KOPT-K1 (cell line): ENCODE measurements at regions not wholly inside any gene's neighbourhood (a gene's known extent, or its start where the extent isn't known, plus 50 kb on each side); places are given as distances from the start of the nearest gene placed in this dataset.

ENCODE experiments used
- H3K27ac ChIP-seq: fragments of 200-600 bp; sonication (generic); 2 replicates; pipeline ENCODE4 v1.5.1; 2016; ENCODE audit warnings: antibody characterized with exemption, mild to moderate bottlenecking, low read depth, low read length; ENCODE audit not compliant: poor library complexity, severe bottlenecking
- H3K36me3 ChIP-seq: fragments of 200-600 bp; sonication (generic); 2 replicates; pipeline ENCODE4 v1.5.1; 2017; ENCODE audit warnings: antibody characterized with exemption, mild to moderate bottlenecking, low read length, moderate library complexity; ENCODE audit not compliant: insufficient read depth
- H3K9me3 ChIP-seq: fragments of 200-600 bp; sonication (generic); 2 replicates; pipeline ENCODE4 v1.5.1; 2017; ENCODE audit warnings: antibody characterized with exemption, low read length, mild to moderate bottlenecking; ENCODE audit not compliant: insufficient read depth, poor library complexity, severe bottlenecking

DNA sequence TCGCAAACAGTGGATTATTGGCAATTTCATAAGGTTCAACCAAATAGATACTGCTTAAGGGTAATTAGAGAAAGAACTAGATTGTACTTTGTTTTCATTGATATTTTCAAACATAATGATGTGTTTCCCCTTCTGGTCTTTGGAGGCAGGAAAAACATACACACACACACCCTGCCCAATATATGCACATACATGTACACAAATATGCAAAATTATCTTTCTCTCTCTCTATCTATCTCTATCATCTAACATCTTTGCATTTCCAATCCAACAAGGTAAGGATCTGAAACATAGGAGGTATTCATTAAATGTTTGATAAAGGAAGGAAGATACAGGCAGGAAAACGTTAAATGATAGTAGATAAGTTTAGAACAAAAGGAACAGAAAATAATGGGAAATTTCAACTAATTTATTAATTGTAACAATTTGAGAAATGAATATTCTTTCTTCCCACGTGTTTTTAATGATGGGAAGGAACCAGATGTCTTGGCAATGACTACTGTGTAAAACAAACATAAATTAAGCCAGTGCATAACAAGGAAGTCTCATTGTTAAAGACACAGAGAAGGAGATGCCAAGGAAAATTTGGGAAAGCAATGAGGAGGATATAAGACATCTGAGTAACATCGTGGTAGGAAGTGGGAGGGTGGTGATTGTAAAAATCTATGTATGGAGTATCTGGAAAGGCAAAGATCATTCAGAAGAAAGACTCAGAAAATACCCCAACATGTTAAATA, 532.1 kb downstream of the GBA3 start:
- no peak overlapping the region for H3K27ac ChIP-seq
- no peaks in the 10 kb centered on the region for H3K36me3 ChIP-seq
- no peaks in the 10 kb centered on the region for H3K9me3 ChIP-seq

GRCh38 chr4:23220911-23221310, 528.2 kb downstream of the GBA3 start:
- no peaks in the 10 kb centered on the region for H3K9me3 ChIP-seq
- H3K27ac ChIP-seq: no peak overlapping the region

DNA sequence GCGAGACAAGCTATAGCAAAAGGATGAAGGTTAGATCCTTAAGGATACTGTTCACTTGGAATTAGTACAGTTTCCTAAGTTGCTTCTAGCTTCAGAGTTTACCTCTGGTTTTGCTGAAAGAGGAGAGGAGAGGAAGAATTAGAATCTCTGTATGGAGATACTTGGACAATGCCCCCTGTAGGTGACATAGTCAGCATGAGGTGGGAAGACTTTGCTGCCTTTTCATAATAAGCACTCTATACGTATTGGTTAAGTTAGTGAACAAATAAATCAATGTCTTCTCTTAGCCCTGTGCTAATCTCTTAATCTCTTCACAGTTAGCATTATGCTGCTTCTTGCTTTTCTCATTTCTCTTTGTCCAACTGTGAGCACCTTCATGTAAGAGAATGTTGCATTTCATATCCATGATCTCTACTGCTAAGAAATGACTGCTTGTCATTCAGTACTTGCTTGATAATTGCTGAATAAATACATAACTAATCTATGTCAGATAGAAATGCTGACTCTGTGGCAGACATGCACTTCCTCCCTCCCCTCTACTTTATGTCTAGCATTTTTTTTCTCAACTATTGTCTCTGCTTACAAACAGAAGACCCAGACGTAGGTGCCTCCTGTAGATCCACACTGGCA, 527.2 kb downstream of the GBA3 start:
- H3K36me3 ChIP-seq: no peaks in the 10 kb centered on the region
- H3K9me3 ChIP-seq: no peaks in the 10 kb centered on the region
- no peak overlapping the region for H3K27ac ChIP-seq

More at GRCh38 chr4:23220911-23221310, 528.2 kb downstream of the GBA3 start:
- no peaks in the 10 kb centered on the region for H3K36me3 ChIP-seq

- H3K9me3 ChIP-seq: no peaks in the 10 kb centered on the region
- H3K36me3 ChIP-seq: no peaks in the 10 kb centered on the region
- H3K27ac ChIP-seq: no peak overlapping the region
These were observed 520.5 kb downstream of the GBA3 start for GRCh38 chr4:23213198-23213597.

GRCh38 chr4:23212558-23212957, 519.8 kb downstream of the GBA3 start:
- Histone ChIP-seq H3K27ac (no peak overlapping the region), H3K9me3 (no peaks in the 10 kb centered on the region), H3K36me3 (no peaks in the 10 kb centered on the region)

GRCh38 chr4:23207059-23207458, 514.3 kb downstream of the GBA3 start:
- Histone ChIP-seq H3K9me3 (no peaks in the 10 kb centered on the region), H3K36me3 (no peaks in the 10 kb centered on the region), H3K27ac (no peak overlapping the region)

- no peak overlapping the region for H3K27ac ChIP-seq
- no peaks in the 10 kb centered on the region for H3K9me3 ChIP-seq
- H3K36me3 ChIP-seq: no peaks in the 10 kb centered on the region
These were observed 510.0 kb downstream of the GBA3 start for GRCh38 chr4:23202712-23203247.

GRCh38 chr4:23194751-23195150, 502.0 kb downstream of the GBA3 start:
- H3K27ac ChIP-seq: no peak overlapping the region
- no peaks in the 10 kb centered on the region for H3K36me3 ChIP-seq
- H3K9me3 ChIP-seq: no peaks in the 10 kb centered on the region

DNA sequence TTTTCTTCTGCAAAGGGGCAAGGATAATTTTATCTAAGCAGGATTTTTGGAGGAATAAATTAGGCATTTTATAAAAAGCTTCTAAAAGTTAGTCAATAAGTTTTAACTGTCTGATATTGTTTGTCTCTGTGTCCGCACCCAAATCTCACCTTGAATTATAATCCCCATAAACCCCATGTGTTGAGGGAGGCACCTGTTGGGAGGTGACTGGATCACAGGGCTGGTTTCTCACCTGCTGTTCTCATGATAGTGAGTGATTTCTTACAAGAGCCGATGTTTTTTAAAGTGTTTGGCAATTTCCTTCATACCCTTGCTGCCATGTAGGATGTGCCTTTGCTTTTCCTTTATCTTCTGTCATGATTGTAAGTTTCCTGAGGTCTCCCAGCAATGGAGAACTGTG, 481.4 kb downstream of the GBA3 start:
- Histone ChIP-seq H3K36me3 (no peaks in the 10 kb centered on the region), H3K27ac (no peak overlapping the region), H3K9me3 (no peaks in the 10 kb centered on the region)

DNA sequence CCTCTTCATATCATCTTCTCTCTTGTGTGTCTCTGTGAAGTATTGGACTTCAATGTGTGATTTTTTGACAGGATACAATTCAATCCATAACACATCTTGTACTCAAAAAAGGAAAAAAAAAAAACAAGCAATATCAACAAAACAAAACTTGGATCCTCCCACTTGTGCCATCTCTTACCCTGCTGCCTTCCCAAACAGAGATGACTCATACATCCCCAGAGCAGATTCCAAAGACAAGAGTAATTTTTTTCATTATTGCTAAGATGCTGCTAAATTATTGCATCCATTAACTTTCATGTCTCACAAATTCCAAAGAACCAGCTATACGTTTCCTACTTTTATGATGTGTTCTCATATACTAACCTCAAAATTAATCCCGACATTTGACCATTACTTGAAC, 479.2 kb downstream of the GBA3 start:
- no peaks in the 10 kb centered on the region for H3K36me3 ChIP-seq
- no peak overlapping the region for H3K27ac ChIP-seq
- no peaks in the 10 kb centered on the region for H3K9me3 ChIP-seq

- H3K9me3 ChIP-seq: no peaks in the 10 kb centered on the region
- H3K36me3 ChIP-seq: no peaks in the 10 kb centered on the region
These were observed 477.0 kb downstream of the GBA3 start for GRCh38 chr4:23169608-23170311.

GRCh38 chr4:23166919-23167318, 474.2 kb downstream of the GBA3 start:
- H3K27ac ChIP-seq: no peak overlapping the region
- no peaks in the 10 kb centered on the region for H3K9me3 ChIP-seq
- no peaks in the 10 kb centered on the region for H3K36me3 ChIP-seq

More at GRCh38 chr4:23169608-23170311, 477.0 kb downstream of the GBA3 start:
- no peak overlapping the region for H3K27ac ChIP-seq

GRCh38 chr4:23166407-23166806, 473.7 kb downstream of the GBA3 start:
- Histone ChIP-seq H3K36me3 (no peaks in the 10 kb centered on the region), H3K9me3 (no peaks in the 10 kb centered on the region), H3K27ac (no peak overlapping the region)

GRCh38 chr4:23165669-23166068, 472.9 kb downstream of the GBA3 start:
- no peaks in the 10 kb centered on the region for H3K9me3 ChIP-seq
- no peak overlapping the region for H3K27ac ChIP-seq

GRCh38 chr4:23163647-23164436, 471.1 kb downstream of the GBA3 start:
- Histone ChIP-seq H3K9me3 (no peaks in the 10 kb centered on the region), H3K27ac (no peak overlapping the region), H3K36me3 (no peaks in the 10 kb centered on the region)

More at GRCh38 chr4:23165669-23166068, 472.9 kb downstream of the GBA3 start:
- H3K36me3 ChIP-seq: no peaks in the 10 kb centered on the region
